GM21529 (cell line): ENCODE measurements at regions not wholly inside any gene's neighbourhood (a gene's known extent, or its start where the extent isn't known, plus 50 kb on each side); places are given as distances from the start of the nearest gene placed in this dataset.
"Not testable (repeated sequence)": the region's sequence is repeated elsewhere in the genome, so short reads cannot be mapped to it uniquely, and the experiment has no call there.

Experiments used
- ATAC-seq: cut with Tn5 transposase; IDR thresholded peaks from one replicate; pipeline ENCODE4 v1.9.1; 2021; ENCODE audit not compliant: unreplicated experiment

- no peak for ATAC-seq
Measured at GRCh38 chr4:89506866-89507491, 199.4 kb upstream of the GPRIN3 start.

DNA sequence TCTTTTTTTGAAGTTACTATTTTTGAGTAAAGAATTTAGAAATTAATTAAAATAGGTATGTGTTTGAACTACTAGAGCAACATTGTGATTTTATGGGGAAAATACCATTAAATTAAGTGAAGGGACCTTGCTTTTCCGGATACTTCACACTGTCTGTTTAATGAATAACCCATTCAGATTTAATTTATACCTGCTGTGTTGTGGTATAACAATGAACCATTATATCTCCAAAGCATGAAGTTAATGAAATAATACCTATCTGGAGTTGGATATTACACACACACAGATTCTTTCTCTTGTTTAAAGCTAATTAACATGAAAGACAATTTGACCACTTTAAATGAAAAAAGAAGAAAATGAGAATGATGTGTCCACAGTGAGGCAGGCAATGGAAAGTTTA is 195.0 kb upstream of the GPRIN3 start:
- no peak for ATAC-seq

DNA sequence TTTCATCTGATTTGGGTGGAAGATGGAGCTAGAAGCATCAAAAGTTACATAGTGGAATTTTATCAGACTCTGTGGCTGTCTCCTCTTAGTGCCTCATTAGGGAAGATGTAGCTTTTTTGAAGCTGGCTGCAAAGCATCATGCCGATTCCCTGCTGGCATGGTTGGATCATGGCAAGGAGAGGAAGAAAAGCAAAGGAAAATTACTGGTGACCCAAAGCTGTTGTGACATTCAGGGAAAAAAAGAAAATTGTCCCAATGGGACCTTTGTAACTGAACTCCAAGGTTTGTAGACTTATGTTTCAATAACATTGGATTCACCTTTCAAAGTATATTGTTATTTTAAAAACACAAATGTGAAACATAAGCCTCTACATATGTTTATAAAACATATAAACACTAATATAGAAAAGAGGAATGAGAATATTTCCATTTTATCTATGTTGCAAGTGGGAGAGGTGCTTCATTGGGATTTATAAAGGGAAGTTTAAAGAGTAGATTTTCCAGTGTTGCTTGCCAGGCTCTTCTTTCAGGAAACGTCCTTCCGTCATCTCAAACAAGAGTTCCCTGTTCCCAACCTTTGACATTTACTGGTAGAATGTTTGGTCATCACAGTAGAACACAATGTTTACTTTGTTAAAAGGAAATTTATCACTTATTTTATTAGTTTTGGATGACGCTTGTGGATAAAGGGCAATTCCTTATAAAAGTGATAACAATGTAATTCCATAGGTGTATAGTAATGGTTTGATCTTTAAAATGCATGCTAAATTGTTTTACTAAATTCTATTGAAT is 190.1 kb upstream of the GPRIN3 start:
- ATAC-seq = no peak

DNA sequence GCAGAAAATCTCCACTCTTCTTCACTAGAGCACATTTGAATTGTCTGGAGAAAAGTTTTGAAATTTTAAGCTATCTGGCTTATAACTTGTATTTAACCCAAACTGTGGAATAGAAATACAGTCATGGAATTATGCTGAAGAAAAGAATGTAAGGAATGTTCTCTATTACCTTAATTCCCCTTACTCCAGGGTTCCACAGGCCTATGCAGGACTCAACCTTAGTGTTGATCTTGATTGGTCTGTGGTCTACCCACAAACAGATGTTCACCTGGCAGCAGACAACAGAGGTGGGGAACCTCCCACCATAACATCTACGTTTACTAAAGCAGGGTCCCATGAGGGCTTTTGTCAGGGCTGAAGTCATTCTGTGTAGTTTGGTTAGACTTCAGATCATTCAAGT is 189.3 kb upstream of the GPRIN3 start:
- ATAC-seq = no peak

GRCh38 chr4:89493367-89493766 is 185.8 kb upstream of the GPRIN3 start:
- ATAC-seq = no peak

DNA sequence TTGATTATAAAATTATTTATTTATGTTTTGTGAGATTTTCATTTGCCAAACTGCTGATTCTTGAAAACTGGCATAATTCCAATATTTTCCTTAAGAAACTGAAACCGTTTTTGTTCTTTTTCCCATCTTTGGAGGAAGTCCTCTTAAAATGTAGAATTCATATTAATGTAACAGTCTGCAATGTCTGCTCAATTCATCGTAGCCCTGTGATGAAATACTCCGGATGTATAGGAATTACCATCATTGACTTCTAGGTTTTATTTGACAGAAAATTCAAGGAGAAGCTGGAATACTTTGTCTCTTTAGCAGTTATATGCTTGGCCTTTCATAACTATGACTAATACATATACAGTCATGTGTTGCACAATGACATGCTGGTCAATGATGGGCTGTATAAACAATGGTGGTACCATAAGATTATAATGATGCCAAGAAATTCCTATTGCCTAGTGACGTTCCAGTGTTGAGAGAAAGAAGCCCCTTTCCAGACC is 185.0 kb upstream of the GPRIN3 start:
- no peak for ATAC-seq

- ATAC-seq = no peak
Measured at GRCh38 chr4:89491761-89492160, 184.2 kb upstream of the GPRIN3 start.

- not testable (repeated sequence) for ATAC-seq
Measured at GRCh38 chr4:89489921-89490431, 182.4 kb upstream of the GPRIN3 start.

- ATAC-seq = no peak
Measured at GRCh38 chr4:89489338-89489771, 181.8 kb upstream of the GPRIN3 start.

GRCh38 chr4:89488736-89489135 is 181.1 kb upstream of the GPRIN3 start:
- ATAC-seq = no peak

- no peak for ATAC-seq
Measured at GRCh38 chr4:89486673-89487072, 179.1 kb upstream of the GPRIN3 start.

DNA sequence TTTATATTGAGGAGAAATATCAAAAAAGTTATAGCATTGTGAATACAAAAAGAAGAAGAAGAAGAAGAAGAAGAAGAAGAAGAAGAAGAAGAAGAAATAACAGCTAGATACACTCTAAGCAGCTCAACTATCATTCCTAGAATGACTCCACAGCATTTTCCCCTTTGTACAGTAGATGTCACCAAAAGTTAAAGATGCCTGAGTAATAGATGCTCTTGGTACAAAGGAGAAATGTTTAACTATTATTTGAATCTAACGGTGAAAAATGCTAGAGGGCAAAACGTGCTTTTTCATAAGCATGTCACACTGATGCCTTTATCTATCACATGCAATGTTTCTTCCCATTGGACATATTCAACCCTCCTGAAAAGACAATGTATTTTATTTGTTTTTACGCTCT is 178.4 kb upstream of the GPRIN3 start:
- ATAC-seq = peak; percentile 64

- ATAC-seq = no peak
Measured at GRCh38 chr4:89483833-89484232, 176.2 kb upstream of the GPRIN3 start.

DNA sequence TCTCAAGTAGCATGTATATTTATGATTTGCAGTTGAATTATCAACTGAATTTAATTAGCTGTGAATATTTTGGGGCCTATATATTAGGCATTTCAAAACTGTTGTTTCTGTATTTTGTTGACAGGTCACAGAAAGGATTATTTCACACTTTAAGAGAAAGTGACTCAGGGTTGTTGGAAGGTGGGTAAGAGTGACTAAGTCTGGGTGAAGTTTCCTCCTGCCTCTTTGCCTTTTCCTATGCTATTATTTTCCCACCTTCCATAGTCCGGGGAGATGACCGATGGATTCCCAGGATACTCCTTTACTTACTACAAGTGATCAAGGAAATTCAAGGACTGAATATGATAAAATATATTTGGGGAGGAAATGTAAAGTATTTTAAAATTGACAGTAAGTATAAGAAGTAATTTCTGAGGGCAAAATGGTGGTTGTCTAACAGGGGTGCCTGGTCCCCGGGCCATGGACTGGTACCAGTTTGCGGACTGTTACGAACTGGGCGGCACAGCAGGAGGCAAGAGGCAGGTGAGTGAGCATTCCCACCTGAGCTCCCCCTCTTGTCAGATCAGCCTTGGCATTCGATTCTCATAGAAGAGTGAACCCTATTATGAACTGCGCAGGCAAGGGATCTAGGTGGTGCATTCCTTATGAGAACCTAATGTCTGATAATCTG is 175.5 kb upstream of the GPRIN3 start:
- ATAC-seq = no peak

DNA sequence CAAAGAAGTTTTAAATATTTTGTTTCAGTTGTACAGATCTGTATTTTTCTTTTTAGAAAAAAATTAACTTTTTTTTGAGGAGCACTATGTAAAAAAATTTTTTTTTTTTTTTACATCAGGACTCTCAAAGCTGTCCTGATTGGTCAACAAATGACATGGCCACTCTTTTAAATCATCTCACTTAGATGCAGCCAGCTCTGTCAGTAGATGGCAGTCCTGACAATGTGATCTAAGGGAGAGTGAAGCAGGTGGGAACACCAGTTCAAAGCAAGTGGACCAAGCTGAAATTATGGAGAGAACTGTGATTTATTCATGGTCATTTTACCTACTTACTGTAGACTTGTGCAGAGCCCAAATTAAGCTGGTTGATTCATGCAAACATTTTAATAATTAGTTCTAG is 174.7 kb upstream of the GPRIN3 start:
- peak; percentile 91 for ATAC-seq

GRCh38 chr4:89469930-89470375 is 162.4 kb upstream of the GPRIN3 start:
- ATAC-seq = peak; percentile 85

- no peak for ATAC-seq
Measured at GRCh38 chr4:89469516-89469915, 161.9 kb upstream of the GPRIN3 start.

DNA sequence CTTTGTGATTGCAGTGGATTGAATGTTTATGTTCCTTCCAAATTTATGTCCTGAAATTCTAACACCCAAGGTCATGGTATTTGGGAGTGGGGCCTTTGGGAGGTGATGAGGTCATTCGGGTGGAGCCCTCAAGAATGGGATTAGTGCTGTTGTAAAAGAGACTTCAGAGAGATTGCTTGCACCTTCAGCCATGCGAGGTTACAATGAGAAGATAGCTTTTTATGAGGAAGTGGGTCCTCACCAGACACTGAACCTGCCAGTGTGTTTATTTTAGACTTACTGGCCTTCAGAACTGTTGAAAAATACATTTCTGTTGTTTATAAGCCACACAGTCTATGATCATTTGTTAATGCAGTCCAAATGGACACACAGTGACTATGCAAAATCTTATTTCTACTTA is 161.0 kb upstream of the GPRIN3 start:
- no peak for ATAC-seq

DNA sequence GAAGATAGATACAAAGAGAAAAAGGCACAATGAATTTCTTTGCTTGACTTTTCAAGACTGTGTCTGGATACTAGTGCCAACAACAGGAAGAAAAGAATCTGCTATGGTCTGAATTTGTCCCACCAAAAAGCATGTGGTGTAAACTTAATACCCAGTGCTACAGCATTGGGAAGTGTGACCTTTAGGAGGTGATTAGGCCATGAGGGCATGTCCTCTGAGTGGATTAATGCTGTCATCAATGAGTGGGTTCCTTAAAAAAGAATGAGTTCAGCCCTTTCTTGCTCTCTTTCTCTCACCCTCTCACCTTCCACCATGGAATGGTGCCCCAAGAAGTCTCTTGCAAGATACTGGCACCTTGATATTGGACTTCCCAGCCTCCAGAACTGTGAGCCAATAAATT is 155.7 kb upstream of the GPRIN3 start:
- no peak for ATAC-seq

GRCh38 chr4:89447543-89447942 is 139.9 kb upstream of the GPRIN3 start:
- ATAC-seq = no peak

DNA sequence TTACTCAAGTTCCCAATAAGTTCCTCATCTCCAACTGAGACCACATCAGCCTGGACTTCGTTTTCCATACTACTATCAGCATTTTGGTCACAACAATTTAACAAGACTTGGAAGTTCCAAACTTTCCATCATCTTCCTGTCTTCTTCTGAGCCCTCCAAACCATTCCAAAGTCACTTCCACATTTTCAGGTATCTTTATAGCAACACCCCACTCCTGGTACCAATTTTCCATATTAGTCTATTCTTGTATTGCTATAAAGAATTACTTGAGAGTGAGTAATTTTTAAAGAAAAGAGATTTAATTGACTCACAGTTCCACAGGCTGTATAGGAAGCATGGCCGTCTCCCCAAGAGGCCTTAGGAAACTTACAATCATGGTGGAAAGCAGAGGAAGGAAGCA is 138.6 kb upstream of the GPRIN3 start:
- ATAC-seq = no peak

- no peak for ATAC-seq
Measured at GRCh38 chr4:89439533-89439932, 131.9 kb upstream of the GPRIN3 start.
